Hippocampal formation (tissue), 2 donors: ENCODE measurements at regions not wholly inside any gene's neighbourhood (a gene's known extent, or its start where the extent isn't known, plus 50 kb on each side); places are given as distances from the start of the nearest gene placed in this dataset.

Experiments
- DNase-seq, 2 donors: peaks; one replicate each; lab custom pipeline; 2025; lab: John Stamatoyannopoulos, UW

- DNase-seq: no peak
These were observed 469.5 kb downstream of the VRK1 start for GRCh38 chr14:97266653-97267052.

GRCh38 chr14:97267509-97267908 is 470.3 kb downstream of the VRK1 start:
- no peak for DNase-seq

- DNase-seq: no peak
These were observed 470.9 kb downstream of the VRK1 start for GRCh38 chr14:97268097-97268496.

GRCh38 chr14:97270308-97270707 is 473.1 kb downstream of the VRK1 start:
- no peak for DNase-seq

- no peak for DNase-seq
These were observed 474.3 kb downstream of the VRK1 start for GRCh38 chr14:97271451-97271960.

GRCh38 chr14:97273540-97273939 is 476.4 kb downstream of the VRK1 start:
- DNase-seq: no peak

- no peak for DNase-seq
These were observed 477.4 kb downstream of the VRK1 start for GRCh38 chr14:97274626-97275025.

- DNase-seq: no peak
These were observed 478.1 kb downstream of the VRK1 start for GRCh38 chr14:97275276-97275675.

GRCh38 chr14:97276573-97276972 is 479.4 kb downstream of the VRK1 start:
- DNase-seq: no peak

GRCh38 chr14:97277711-97278110 is 480.5 kb downstream of the VRK1 start:
- no peak for DNase-seq

GRCh38 chr14:97280526-97280925 is 483.3 kb downstream of the VRK1 start:
- DNase-seq: no peak

- DNase-seq: no peak
These were observed 484.6 kb downstream of the VRK1 start for GRCh38 chr14:97281741-97282140.

GRCh38 chr14:97282210-97283004 is 485.2 kb downstream of the VRK1 start:
- no peak for DNase-seq

GRCh38 chr14:97283005-97283403 is 485.8 kb downstream of the VRK1 start:
- no peak for DNase-seq

GRCh38 chr14:97283426-97283825 is 486.2 kb downstream of the VRK1 start:
- DNase-seq: no peak

- no peak for DNase-seq
These were observed 486.7 kb downstream of the VRK1 start for GRCh38 chr14:97283841-97284240.

- no peak for DNase-seq
These were observed 490.8 kb downstream of the VRK1 start for GRCh38 chr14:97287956-97288355.

- no peak for DNase-seq
These were observed 492.9 kb downstream of the VRK1 start for GRCh38 chr14:97290065-97290464.

- no peak for DNase-seq
These were observed 493.8 kb downstream of the VRK1 start for GRCh38 chr14:97290977-97291376.

- no peak for DNase-seq
These were observed 496.5 kb downstream of the VRK1 start for GRCh38 chr14:97293659-97294058.

GRCh38 chr14:97295108-97295710 is 498.0 kb downstream of the VRK1 start:
- no peak for DNase-seq

GRCh38 chr14:97296176-97296575 is 499.0 kb downstream of the VRK1 start:
- no peak for DNase-seq

GRCh38 chr14:97297100-97297499 is 499.9 kb downstream of the VRK1 start:
- no peak for DNase-seq
